ACHN (cell line): ENCODE measurements at regions not wholly inside any gene's neighbourhood (a gene's known extent, or its start where the extent isn't known, plus 50 kb on each side); places are given as distances from the start of the nearest gene placed in this dataset.
"Not testable (repeated sequence)": the region's sequence is repeated elsewhere in the genome, so short reads cannot be mapped to it uniquely, and the experiment has no call there.

Experiments
- DNase-seq: peaks from one replicate; pipeline ENCODE4 v3.0.0-alpha.2; 2015
- in situ Hi-C: cut with HindIII; loops from 2 replicates; pipeline ENCODE4 v1.10.0; 2017; ENCODE audit warnings: low sequenced_read_pairs, low pct_ligation_motif_present, low pct_unique_long_range_greater_than_20kb

GRCh38 chr5:61215996-61216395 is 53.7 kb upstream of the SMIM15 start:
- DNase-seq, result no peak
- in situ Hi-C loops, result no loop called here

GRCh38 chr5:61216741-61217140 is 54.5 kb upstream of the SMIM15 start:
- no peak for DNase-seq
- in situ Hi-C loops, result no loop called here

- in situ Hi-C loops, result no loop called here
- no peak for DNase-seq
These were observed 54.9 kb upstream of the SMIM15 start for GRCh38 chr5:61217214-61217613.

- DNase-seq, result no peak
- in situ Hi-C loops, result no loop called here
These were observed 66.0 kb upstream of the SMIM15 start for GRCh38 chr5:61228229-61228628.

- DNase-seq, result peak; percentile 76
- in situ Hi-C loops, result no loop called here
These were observed 66.5 kb upstream of the SMIM15 start for GRCh38 chr5:61228691-61229280.

- DNase-seq, result no peak
- in situ Hi-C loops, result no loop called here
These were observed 67.1 kb upstream of the SMIM15 start for GRCh38 chr5:61229416-61229815.

GRCh38 chr5:61230492-61230891 is 68.2 kb upstream of the SMIM15 start:
- DNase-seq, result no peak
- in situ Hi-C loops, result no loop called here

GRCh38 chr5:61231813-61232212 is 69.5 kb upstream of the SMIM15 start:
- in situ Hi-C loops, result no loop called here
- DNase-seq, result no peak

GRCh38 chr5:61232490-61233050 is 70.3 kb upstream of the SMIM15 start:
- DNase-seq, result no peak
- in situ Hi-C loops, result no loop called here

GRCh38 chr5:61234019-61234418 is 71.8 kb upstream of the SMIM15 start:
- no peak for DNase-seq
- in situ Hi-C loops, result no loop called here

- DNase-seq, in situ Hi-C loops: not testable (repeated sequence)
These were observed 74.4 kb upstream of the SMIM15 start for GRCh38 chr5:61236715-61237114.

GRCh38 chr5:61245486-61245885 is 83.2 kb upstream of the SMIM15 start:
- in situ Hi-C loops, result no loop called here
- DNase-seq, result no peak

- no peak for DNase-seq
- in situ Hi-C loops, result no loop called here
These were observed 83.7 kb upstream of the SMIM15 start for GRCh38 chr5:61245936-61246335.

- in situ Hi-C loops, result no loop called here
- DNase-seq, result no peak
These were observed 84.6 kb upstream of the SMIM15 start for GRCh38 chr5:61246768-61247307.

- DNase-seq, result no peak
- in situ Hi-C loops, result no loop called here
These were observed 80.0 kb upstream of the ZSWIM6 start for GRCh38 chr5:61251874-61252642.

- DNase-seq, result no peak
- in situ Hi-C loops, result no loop called here
These were observed 79.5 kb upstream of the ZSWIM6 start for GRCh38 chr5:61252643-61252925.

GRCh38 chr5:61253547-61253946 is 78.5 kb upstream of the ZSWIM6 start:
- in situ Hi-C loops, result no loop called here

GRCh38 chr5:61254969-61255555 is 77.0 kb upstream of the ZSWIM6 start:
- no peak for DNase-seq
- in situ Hi-C loops, result no loop called here

More at GRCh38 chr5:61253547-61253946, 78.5 kb upstream of the ZSWIM6 start:
- DNase-seq, result no peak

- DNase-seq, result no peak
- in situ Hi-C loops, result no loop called here
These were observed 75.6 kb upstream of the ZSWIM6 start for GRCh38 chr5:61256474-61256873.

- DNase-seq, result no peak
- in situ Hi-C loops, result no loop called here
These were observed 74.6 kb upstream of the ZSWIM6 start for GRCh38 chr5:61257421-61257820.
